Natural killer cell (primary cell): ENCODE measurements at regions not wholly inside any gene's neighbourhood (a gene's known extent, or its start where the extent isn't known, plus 50 kb on each side); places are given as distances from the start of the nearest gene placed in this dataset.

ENCODE experiments used
- ATAC-seq, 3 donors: fragments of 150-1000 bp in 2 of 3; fragments of 200-7000 bp in 1 of 3; cut with Tn5 transposase; 1 replicate in 1 of 3; 2 replicates in 2 of 3; pipeline ENCODE4 v1.10.0; 2021; ENCODE audit warnings: mild to moderate bottlenecking in 2 of 3, moderate library complexity in 2 of 3
- DNase-seq, 2 donors: peaks; one replicate each; pipeline versions ENCODE4 v3.0.0 to v3.0.0-alpha.2; 2013 to 2021; ENCODE audit warnings: mixed read lengths in 1 of 2
- H3K27ac ChIP-seq: one replicate; pipeline ENCODE4 v1.5.1; 2013; ENCODE audit warnings: mild to moderate bottlenecking, low read length
- H3K27me3 ChIP-seq: one replicate; pipeline ENCODE4 v1.6.1; 2013; ENCODE audit warnings: low read length; ENCODE audit not compliant: control insufficient read depth, insufficient read depth
- H3K36me3 ChIP-seq: one replicate; pipeline ENCODE4 v1.6.1; 2013; ENCODE audit warnings: low read length; ENCODE audit not compliant: control insufficient read depth, insufficient read depth
- H3K4me1 ChIP-seq: one replicate; pipeline ENCODE4 v1.6.1; 2013; ENCODE audit warnings: low read length; ENCODE audit not compliant: control insufficient read depth, insufficient read depth
- H3K4me3 ChIP-seq: one replicate; pipeline ENCODE4 v1.5.1; 2013; ENCODE audit warnings: low read length
- H3K9me3 ChIP-seq: one replicate; pipeline ENCODE4 v1.6.1; 2013; ENCODE audit warnings: low read length; ENCODE audit not compliant: control insufficient read depth, insufficient read depth
- H3K27ac Mint-ChIP-seq, 2 donors: one replicate each; pipeline ENCODE4 v1.8.0; 2022; ENCODE audit warnings: mild to moderate bottlenecking in 2 of 2, mixed read lengths in 2 of 2, moderate library complexity in 1 of 2
- H3K27me3 Mint-ChIP-seq, 2 donors: one replicate each; pipeline ENCODE4 v1.8.0; 2022; ENCODE audit warnings: low read depth in 2 of 2, mixed read lengths in 2 of 2
- H3K36me3 Mint-ChIP-seq: one replicate; pipeline ENCODE4 v1.8.0; 2022; ENCODE audit warnings: mixed read lengths
- H3K4me1 Mint-ChIP-seq, 2 donors: one replicate each; pipeline ENCODE4 v1.8.0; 2022; ENCODE audit warnings: mixed read lengths in 2 of 2
- H3K4me3 Mint-ChIP-seq: one replicate; pipeline ENCODE4 v1.8.0; 2022; ENCODE audit warnings: mild to moderate bottlenecking, moderate library complexity, mixed read lengths
- H3K9me3 Mint-ChIP-seq, 2 donors: one replicate each; pipeline ENCODE4 v1.8.0; 2022; ENCODE audit warnings: mixed read lengths in 2 of 2
- WGBS: methylation state at CpG from one replicate; pipeline ENCODE4 v1.1.7; 2013; ENCODE audit warnings: missing lambda C conversion rate; ENCODE audit not compliant: insufficient coverage; 5-methylcytosine and 5-hydroxymethylcytosine counted together
- intact Hi-C: fragments of 100-400 bp; cut with micrococcal nuclease; formaldehyde crosslinking; loops from one replicate; pipeline ENCODE4 v1.14.2; 2022
- TF ChIP-seq, protein P1 (sequence below): fragments of 200-600 bp; IDR thresholded peaks from one replicate; pipeline ENCODE4 v1.8.0; 2022; ENCODE audit warnings: antibody characterized with exemption

DNA sequence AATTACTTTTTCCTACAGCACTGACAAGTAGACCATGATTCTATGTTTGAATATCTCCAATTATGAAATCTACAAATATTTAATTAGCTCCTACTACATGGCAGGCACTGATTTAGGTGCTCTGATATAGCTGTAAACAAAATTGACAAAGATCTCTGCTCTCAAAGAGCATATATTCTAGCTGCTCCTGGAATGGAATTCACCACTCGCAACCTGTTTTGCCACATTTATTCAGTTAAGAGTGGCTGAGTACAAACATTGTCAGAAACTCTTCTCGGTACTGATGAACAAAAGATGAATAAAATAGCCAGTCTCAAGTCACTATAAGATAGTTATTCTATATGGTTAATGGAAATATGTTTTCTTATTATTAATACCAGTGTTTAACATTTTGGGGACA is 114.2 kb upstream of the PDE4D start:
- TF ChIP-seq, protein P1, sequence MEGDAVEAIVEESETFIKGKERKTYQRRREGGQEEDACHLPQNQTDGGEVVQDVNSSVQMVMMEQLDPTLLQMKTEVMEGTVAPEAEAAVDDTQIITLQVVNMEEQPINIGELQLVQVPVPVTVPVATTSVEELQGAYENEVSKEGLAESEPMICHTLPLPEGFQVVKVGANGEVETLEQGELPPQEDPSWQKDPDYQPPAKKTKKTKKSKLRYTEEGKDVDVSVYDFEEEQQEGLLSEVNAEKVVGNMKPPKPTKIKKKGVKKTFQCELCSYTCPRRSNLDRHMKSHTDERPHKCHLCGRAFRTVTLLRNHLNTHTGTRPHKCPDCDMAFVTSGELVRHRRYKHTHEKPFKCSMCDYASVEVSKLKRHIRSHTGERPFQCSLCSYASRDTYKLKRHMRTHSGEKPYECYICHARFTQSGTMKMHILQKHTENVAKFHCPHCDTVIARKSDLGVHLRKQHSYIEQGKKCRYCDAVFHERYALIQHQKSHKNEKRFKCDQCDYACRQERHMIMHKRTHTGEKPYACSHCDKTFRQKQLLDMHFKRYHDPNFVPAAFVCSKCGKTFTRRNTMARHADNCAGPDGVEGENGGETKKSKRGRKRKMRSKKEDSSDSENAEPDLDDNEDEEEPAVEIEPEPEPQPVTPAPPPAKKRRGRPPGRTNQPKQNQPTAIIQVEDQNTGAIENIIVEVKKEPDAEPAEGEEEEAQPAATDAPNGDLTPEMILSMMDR = no peak
- Mint-ChIP-seq H3K4me1 (no peaks in the 10 kb centered on the region), H3K27me3 (no peaks in the 10 kb centered on the region), H3K9me3 (peaks cover 0 to 2% of the 10 kb centered on the region in 2 donors), H3K4me3 (no peak overlapping the region), H3K27ac (no peak overlapping the region), H3K36me3 (no peaks in the 10 kb centered on the region)
- WGBS = 98% methylated on average over 2 of the region's 2 CpGs
- Histone ChIP-seq H3K36me3 (no peaks in the 10 kb centered on the region), H3K27ac (no peak overlapping the region), H3K27me3 (no peaks in the 10 kb centered on the region), H3K4me3 (no peak overlapping the region), H3K9me3 (no peaks in the 10 kb centered on the region), H3K4me1 (no peaks in the 10 kb centered on the region)
- no peak for DNase-seq
- ATAC-seq = no peak
- intact Hi-C loops = no loop called here

DNA sequence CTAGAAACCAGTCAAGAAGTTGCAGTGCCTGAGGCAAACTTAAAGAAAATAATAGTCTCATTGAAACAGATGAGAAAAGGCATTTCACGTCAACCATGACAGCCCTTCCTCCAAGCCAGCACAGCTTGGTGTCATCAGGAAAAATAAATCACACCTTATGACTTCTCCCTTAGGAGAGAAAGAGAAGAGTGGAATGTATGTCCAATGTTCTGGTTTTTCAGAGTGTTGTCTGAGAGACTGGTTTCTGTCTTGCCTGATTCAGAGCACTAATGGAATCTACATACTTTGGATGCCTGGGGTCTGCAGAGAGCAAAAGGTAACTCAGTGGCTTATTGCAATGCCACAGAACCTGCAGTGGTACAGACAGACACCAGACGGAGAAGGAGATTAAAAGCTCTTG is 105.5 kb upstream of the PDE4D start:
- TF ChIP-seq, protein P1 = no peak
- Histone ChIP-seq H3K27ac (no peak overlapping the region), H3K9me3 (no peaks in the 10 kb centered on the region), H3K27me3 (no peaks in the 10 kb centered on the region), H3K36me3 (no peaks in the 10 kb centered on the region), H3K4me1 (no peaks in the 10 kb centered on the region), H3K4me3 (no peak overlapping the region)
- intact Hi-C loops = no loop called here
- Mint-ChIP-seq H3K27ac (no peak overlapping the region), H3K4me3 (no peak overlapping the region), H3K4me1 (no peaks in the 10 kb centered on the region), H3K36me3 (no peaks in the 10 kb centered on the region), H3K27me3 (no peaks in the 10 kb centered on the region), H3K9me3 (peaks cover 4 to 12% of the 10 kb centered on the region in 2 donors)
- DNase-seq (no peak), ATAC-seq (no peak)
- no CpG with 5 or more reads among the region's 2 CpGs for WGBS

DNA sequence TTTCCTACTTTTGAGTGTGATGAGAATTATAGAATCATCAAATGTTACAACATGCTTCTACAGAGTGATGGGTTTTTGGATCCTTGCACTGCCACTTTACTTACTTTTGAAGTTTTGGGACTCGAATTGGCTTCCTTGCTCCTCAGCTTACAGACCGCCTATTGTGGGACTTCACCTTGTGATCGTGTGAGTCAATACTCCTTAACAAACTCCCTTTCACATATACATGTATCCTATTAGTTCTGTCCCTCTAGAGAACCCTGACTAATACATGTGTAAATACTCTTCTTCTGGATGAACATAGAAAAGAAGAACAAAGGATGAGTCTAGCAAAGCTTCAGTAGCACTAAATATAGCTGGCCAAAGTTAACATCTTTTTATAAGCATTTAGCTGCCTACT is 98.7 kb upstream of the PDE4D start:
- H3K27me3 Mint-ChIP-seq = no peaks in the 10 kb centered on the region
- TF ChIP-seq, protein P1 = no peak
- peaks cover 0 to 2% of the 10 kb centered on the region in 2 donors for H3K9me3 Mint-ChIP-seq
- H3K27ac ChIP-seq = no peak overlapping the region
- H3K27me3 ChIP-seq = no peaks in the 10 kb centered on the region
- H3K4me3 ChIP-seq = no peak overlapping the region
- intact Hi-C loops = no loop called here
- H3K27ac Mint-ChIP-seq = no peak overlapping the region
- DNase-seq (no peak), ATAC-seq (no peak)
- H3K36me3 Mint-ChIP-seq = no peaks in the 10 kb centered on the region
- no peaks in the 10 kb centered on the region for H3K9me3 ChIP-seq
- no peaks in the 10 kb centered on the region for H3K36me3 ChIP-seq
- no peaks in the 10 kb centered on the region for H3K4me1 ChIP-seq
- 91% methylated on average over 3 of the region's 3 CpGs for WGBS
- H3K4me3 Mint-ChIP-seq = no peak overlapping the region
- H3K4me1 Mint-ChIP-seq = no peaks in the 10 kb centered on the region

DNA sequence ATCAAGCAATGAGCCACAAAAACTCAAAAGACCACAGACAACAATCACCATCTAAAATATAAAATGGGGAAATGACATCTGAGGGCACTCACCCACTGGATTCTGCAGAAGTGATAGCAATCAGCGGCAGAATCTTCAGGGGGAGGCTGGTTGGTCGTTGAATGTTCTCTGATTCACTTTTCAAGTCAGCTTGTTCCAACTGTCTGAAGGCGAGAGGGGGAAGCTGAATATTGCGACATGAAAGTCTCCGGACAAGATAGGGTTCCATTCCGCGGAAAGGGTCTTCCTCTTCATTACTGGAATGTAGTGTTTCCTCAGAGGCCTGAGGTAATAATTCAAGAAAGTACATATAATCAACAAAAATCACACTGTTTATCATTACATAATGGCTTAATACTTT is 94.9 kb upstream of the PDE4D start:
- H3K36me3 ChIP-seq = no peaks in the 10 kb centered on the region
- H3K9me3 ChIP-seq = no peaks in the 10 kb centered on the region
- H3K27ac ChIP-seq = no peak overlapping the region
- no peaks in the 10 kb centered on the region for H3K4me1 ChIP-seq
- ATAC-seq = no peak
- H3K4me3 Mint-ChIP-seq = no peak overlapping the region
- no peaks in the 10 kb centered on the region for H3K27me3 Mint-ChIP-seq
- no peak overlapping the region for H3K27ac Mint-ChIP-seq
- H3K9me3 Mint-ChIP-seq = peaks cover 2% of the 10 kb centered on the region in 2 donors
- no peak overlapping the region for H3K4me3 ChIP-seq
- 89% methylated on average over 5 of the region's 7 CpGs for WGBS
- H3K36me3 Mint-ChIP-seq = no peaks in the 10 kb centered on the region
- DNase-seq = no peak
- H3K4me1 Mint-ChIP-seq = no peaks in the 10 kb centered on the region
- no peaks in the 10 kb centered on the region for H3K27me3 ChIP-seq
- TF ChIP-seq, protein P1 = no peak
- intact Hi-C loops = no loop called here
